ENCODE measurements at regions not wholly inside any gene's neighbourhood (a gene's known extent, or its start where the extent isn't known, plus 50 kb on each side); places are given as distances from the start of the nearest gene placed in this dataset.

- TF ChIP-seq POLR2A (IDR thresholded peaks at IDR 0.05; ENCODE audit: control extremely low read depth in 1 of 2, low read depth in 2 of 2, low read length in 2 of 2) = no peak
- TF ChIP-seq ATF2 (IDR thresholded peaks at IDR 0.05; ENCODE audit: low read length) = no peak
- no peak for TF ChIP-seq CEBPB (IDR thresholded peaks at IDR 0.05; ENCODE audit: low read depth, low read length)
- TF ChIP-seq GTF2F1 (IDR thresholded peaks at IDR 0.05; ENCODE audit: borderline replicate concordance, low read depth, low read length) = no peak
- TF ChIP-seq POLR2AphosphoS5 (IDR thresholded peaks at IDR 0.05; ENCODE audit: low read depth, low read length) = no peak
- no peak for TF ChIP-seq KDM5A (IDR thresholded peaks at IDR 0.05; ENCODE audit: low read length)
- TF ChIP-seq RFX5 (IDR thresholded peaks at IDR 0.05; ENCODE audit: borderline replicate concordance, low read depth, low read length) = no peak
Measured at GRCh38 chr17:70786081-70786480, 616.7 kb downstream of the KCNJ2 start (continued).
